ENCODE measurements at regions not wholly inside any gene's neighbourhood (a gene's known extent, or its start where the extent isn't known, plus 50 kb on each side); places are given as distances from the start of the nearest gene placed in this dataset.

- TF ChIP-seq EP300 (IDR thresholded peaks at IDR 0.05; ENCODE audit: borderline replicate concordance in 1 of 2, low read depth in 2 of 2, low read length in 2 of 2) (no peak), RXRA (IDR thresholded peaks at IDR 0.05; ENCODE audit: insufficient read depth, low read depth, low read length) (no peak), GTF2F1 (IDR thresholded peaks at IDR 0.05; ENCODE audit: borderline replicate concordance, low read depth, low read length) (no peak), BACH1 (IDR thresholded peaks at IDR 0.05; ENCODE audit: low read length) (no peak), CBX8 (IDR thresholded peaks at IDR 0.05; ENCODE audit: borderline replicate concordance, low read depth, low read length) (no peak), BRCA1 (IDR thresholded peaks at IDR 0.05; ENCODE audit: low read depth, low read length) (no peak), ASH2L (IDR thresholded peaks at IDR 0.05; ENCODE audit: low read length) (no peak), PHF8 (conservative IDR thresholded peaks at IDR 0.05; ENCODE audit: low read depth, low read length) (no peak), SAP30 (IDR thresholded peaks at IDR 0.05; ENCODE audit: insufficient read depth, insufficient replicate concordance, low read length) (no peak), FOSL1 (IDR thresholded peaks at IDR 0.05; ENCODE audit: insufficient read depth, low read depth, low read length) (no peak), POLR2A (IDR thresholded peaks at IDR 0.05; ENCODE audit: control extremely low read depth in 1 of 2, low read depth in 2 of 2, low read length in 2 of 2) (no peak)
- Histone ChIP-seq H2BK20ac (ENCODE audit: low read length) (no peak overlapping the region), H2AK5ac (ENCODE audit: low read depth, low read length) (no peak overlapping the region), H4K5ac (ENCODE audit: insufficient read length, low read depth, low read length) (no peak overlapping the region), H3K23me2 (ENCODE audit: low read depth, low read length) (no peaks in the 10 kb centered on the region), H3K4me3 (ENCODE audit: extremely low read depth in 1 of 4, insufficient read depth in 2 of 4, low read depth in 3 of 4, low read length in 4 of 4) (no peak overlapping the region), H3K36me3 (ENCODE audit: control insufficient read depth in 2 of 4, insufficient read depth in 4 of 4, low read length in 3 of 4) (no peaks in the 10 kb centered on the region), H2BK12ac (ENCODE audit: low read depth, low read length) (no peak overlapping the region), H3K9ac (replicated peaks in 1 of 4; ENCODE audit: extremely low read depth in 1 of 4, low read depth in 3 of 4, low read length in 3 of 4) (no peak overlapping the region), H3K79me2 (ENCODE audit: control insufficient read depth in 1 of 2, insufficient read depth in 2 of 2, low read length in 2 of 2) (no peaks in the 10 kb centered on the region), H3K9me3 (ENCODE audit: insufficient read depth in 2 of 2, low read depth in 1 of 2, low read length in 1 of 2) (no peaks in the 10 kb centered on the region), H3K4me1 (replicated peaks in 1 of 4; ENCODE audit: control insufficient read depth in 3 of 4, insufficient read depth in 4 of 4, low read length in 3 of 4) (peaks cover 0 to 2% (median 0%) of the 10 kb centered on the region in 4 experiments; a peak in 1 of 7 replicates), H3K4ac (replicated peaks; ENCODE audit: insufficient read length, low read depth, low read length) (no peak overlapping the region), H2BK120ac (replicated peaks; ENCODE audit: low read depth, low read length) (no peak overlapping the region), H3K14ac (ENCODE audit: insufficient read length) (no peak overlapping the region), H3K56ac (replicated peaks; ENCODE audit: insufficient read length, low read depth, low read length) (no peak overlapping the region), H3K23ac (ENCODE audit: insufficient read length) (no peak overlapping the region), H2BK15ac (ENCODE audit: low read length) (no peak overlapping the region), H3K18ac (ENCODE audit: extremely low read depth, low read length) (no peak overlapping the region), H3K27me3 (replicated peaks in 1 of 4; ENCODE audit: control insufficient read depth in 3 of 4, extremely low read depth in 1 of 4, insufficient read depth in 3 of 4, low read length in 3 of 4) (no peaks in the 10 kb centered on the region), H3K4me2 (ENCODE audit: insufficient read depth in 1 of 2, low read depth in 2 of 2, low read length in 2 of 2) (no peak overlapping the region), H3K27ac (ENCODE audit: low read depth, low read length) (no peak overlapping the region), H3K79me1 (ENCODE audit: low read depth, low read length) (no peaks in the 10 kb centered on the region), H2AFZ (ENCODE audit: low read length) (no peak overlapping the region), H4K8ac (ENCODE audit: extremely low read depth, insufficient read depth, low read length) (no peak overlapping the region), H2BK5ac (ENCODE audit: low read depth, low read length) (no peak overlapping the region), H4K20me1 (replicated peaks in 1 of 2; ENCODE audit: control insufficient read depth in 1 of 2, insufficient read depth in 2 of 2, low read length in 2 of 2) (no peaks in the 10 kb centered on the region), H4K91ac (replicated peaks; ENCODE audit: insufficient read length, low read length) (no peak overlapping the region)
- DNase-seq (ENCODE audit: low read depth in 1 of 2, low spot score in 2 of 2), result no peak
- POLR2A ChIA-PET (ENCODE audit: partially characterized antibody), result no interaction called here
- WGBS, 2 experiments (ENCODE audit: extremely low coverage in 1 of 2, insufficient coverage in 1 of 2, insufficient read length in 1 of 2, insufficient replicate concordance in 2 of 2, low coverage in 1 of 2, low lambda C conversion rate in 2 of 2, missing lambda C conversion rate in 1 of 2), result 94% methylated on average over 5 of the region's 5 CpGs; no CpG with 5 or more reads in 1 of the 2 experiments
- no peak for FAIRE-seq
- CTCF ChIA-PET (ENCODE audit: partially characterized antibody), result interaction anchor here (1.2 kb wide), 1 partner anchor 35 kb away, joined by 6 read pairs; no protein-coding TSS in a partner anchor
Measured at GRCh38 chr10:33031815-33032653, 74.0 kb upstream of the ITGB1 start.

Measured in H1 (cell line).